GM19043 (cell line): ENCODE measurements at regions not wholly inside any gene's neighbourhood (a gene's known extent, or its start where the extent isn't known, plus 50 kb on each side); places are given as distances from the start of the nearest gene placed in this dataset.
"Not testable (repeated sequence)": the region's sequence is repeated elsewhere in the genome, so short reads cannot be mapped to it uniquely, and the experiment has no call there.

Source experiments
- ATAC-seq: cut with Tn5 transposase; IDR thresholded peaks from one replicate; pipeline ENCODE4 v1.9.1; 2021; ENCODE audit warnings: low read depth; ENCODE audit not compliant: unreplicated experiment

DNA sequence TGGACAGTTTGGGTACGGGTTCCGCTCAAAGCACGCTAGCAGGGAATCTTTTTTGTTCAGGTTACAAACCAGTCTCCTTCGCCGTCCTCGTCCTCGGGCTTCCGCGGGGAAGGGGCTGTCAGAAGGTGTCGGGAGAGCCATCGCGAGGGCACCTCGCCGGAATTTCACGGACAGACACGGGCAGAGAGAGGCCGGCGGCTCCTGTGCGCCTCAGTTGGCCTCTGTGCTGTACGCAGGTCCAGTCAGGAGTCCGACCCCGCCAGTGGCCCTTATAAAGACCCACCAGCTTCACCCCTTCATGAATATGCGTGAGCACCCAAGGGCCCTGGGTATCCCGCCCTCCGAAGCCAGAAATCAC, 362.1 kb upstream of the DEFB115 start:
- ATAC-seq: not testable (repeated sequence)

DNA sequence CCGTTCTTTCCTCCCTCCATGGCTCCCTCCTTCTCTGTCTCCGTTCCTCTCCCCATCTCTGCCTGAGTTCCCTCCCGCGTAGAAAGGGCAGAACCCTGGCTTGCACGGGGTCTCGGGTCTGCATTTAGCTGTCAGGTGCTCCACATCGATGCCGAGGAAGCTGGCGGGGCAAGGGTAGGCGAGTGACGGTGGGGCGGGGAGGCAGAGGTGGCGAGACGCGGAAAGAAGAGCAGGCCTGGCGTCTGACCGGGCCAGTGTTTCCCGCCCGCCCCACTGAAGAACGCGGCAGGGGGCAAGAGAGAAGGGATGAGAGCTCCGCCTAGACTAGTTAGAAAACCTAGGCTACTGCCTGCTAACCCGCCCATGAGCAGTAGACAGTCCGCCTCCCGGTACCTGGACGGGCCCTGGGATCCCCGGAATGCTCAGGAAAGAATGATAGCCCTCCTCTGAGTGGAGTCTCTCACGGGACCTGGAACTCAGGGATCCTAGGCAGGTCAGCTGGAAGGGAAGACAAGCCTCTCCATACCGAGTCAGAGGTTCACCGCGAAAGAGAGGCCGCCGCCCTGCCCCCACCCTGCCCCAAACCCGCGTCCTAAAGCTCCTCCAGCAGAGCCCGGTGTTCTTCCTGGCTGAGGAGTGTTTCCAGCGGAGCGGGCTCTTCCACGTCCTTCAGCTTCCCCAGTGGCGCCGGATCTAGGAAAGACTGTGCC, 357.9 kb upstream of the DEFB115 start:
- not testable (repeated sequence) for ATAC-seq

DNA sequence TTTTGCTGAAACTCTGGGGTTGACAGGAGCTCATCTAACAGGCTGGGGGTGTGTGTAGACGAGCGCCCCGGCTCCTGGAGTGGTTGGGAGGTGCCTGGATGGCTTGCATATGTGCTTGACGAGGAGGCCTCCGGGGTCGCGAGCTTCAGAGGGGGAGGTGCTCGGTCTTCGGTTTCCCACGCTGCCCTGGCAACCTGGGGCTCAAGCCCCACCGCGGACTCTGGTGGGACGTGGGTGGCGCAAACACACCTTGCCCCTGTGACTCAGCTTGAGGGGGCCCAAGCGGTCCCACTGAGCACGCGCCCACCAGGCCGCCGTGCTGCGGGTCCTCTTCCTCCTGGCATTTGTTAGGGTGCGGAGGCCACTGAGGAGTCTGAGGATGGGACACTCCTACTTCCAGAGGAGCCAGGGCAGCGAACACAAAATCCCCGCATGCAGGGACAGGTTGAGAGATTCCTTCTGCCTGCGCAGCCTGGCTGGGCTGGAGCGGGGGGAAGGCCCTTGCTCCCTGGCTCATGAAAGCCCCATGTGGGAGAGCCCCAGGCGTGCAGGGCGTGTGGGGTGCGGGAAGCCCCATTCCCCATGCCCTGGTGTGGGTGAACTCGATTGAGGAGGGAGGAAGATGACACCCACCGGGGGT, 357.3 kb upstream of the DEFB115 start:
- not testable (repeated sequence) for ATAC-seq

DNA sequence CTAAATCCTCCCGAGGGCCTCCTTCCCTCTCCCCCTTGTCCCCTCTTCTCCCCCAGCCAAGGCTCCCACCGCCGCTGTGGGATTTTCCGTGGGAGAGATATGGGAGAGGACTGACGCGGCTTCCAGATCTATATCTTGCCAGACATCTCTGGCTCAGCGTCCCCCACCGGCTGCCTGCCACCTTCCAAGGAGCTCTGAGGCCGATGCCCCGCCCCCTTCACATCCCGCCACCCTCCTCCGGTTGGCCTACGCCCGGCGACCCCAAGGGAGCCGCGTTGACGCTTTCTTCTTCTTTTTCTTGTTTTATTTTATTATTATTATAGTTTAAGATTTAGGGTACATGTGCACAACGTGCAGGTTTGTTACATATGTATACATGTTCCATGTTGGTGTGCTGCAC, 352.2 kb upstream of the DEFB115 start:
- ATAC-seq: not testable (repeated sequence)

DNA sequence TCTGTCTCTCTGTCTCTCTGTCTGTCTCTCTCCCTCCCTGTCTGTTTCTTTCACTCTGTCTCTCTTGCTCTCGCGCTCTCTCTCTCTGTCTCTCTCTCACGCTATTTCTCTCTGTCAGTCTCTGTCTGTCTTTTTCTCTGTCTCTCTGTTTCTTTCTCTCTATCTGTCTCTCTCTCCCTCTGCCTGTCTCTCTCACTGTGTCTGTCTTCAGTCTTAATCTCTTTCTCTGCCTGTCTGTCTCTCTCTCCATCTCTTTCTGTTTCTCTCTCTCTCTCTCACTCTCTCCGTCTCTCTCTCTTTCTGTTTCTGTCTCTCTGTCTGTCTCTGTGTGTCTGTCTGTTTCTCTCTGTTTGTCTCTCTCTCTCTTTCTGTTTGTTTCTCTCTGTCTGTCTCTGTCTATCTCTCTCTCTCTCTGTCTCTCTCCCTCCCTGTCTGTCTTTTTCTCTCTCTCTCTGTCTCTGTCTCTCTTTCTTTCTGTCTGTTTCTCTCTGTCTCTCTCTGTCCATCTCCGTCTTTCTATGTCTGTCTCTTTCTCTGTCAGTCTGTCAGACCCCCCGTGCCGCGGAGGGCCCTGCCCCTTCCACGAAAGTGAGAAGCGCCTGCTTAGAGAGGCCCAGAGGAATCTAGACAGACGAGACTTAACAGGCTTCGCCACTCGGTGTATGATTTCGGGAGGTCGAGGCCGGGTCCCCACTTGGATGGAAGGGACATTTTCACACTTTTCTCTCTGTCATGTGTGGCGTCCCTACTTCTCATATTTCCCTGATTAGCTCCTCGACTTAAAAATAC, 346.3 kb upstream of the DEFB115 start:
- no peak for ATAC-seq

DNA sequence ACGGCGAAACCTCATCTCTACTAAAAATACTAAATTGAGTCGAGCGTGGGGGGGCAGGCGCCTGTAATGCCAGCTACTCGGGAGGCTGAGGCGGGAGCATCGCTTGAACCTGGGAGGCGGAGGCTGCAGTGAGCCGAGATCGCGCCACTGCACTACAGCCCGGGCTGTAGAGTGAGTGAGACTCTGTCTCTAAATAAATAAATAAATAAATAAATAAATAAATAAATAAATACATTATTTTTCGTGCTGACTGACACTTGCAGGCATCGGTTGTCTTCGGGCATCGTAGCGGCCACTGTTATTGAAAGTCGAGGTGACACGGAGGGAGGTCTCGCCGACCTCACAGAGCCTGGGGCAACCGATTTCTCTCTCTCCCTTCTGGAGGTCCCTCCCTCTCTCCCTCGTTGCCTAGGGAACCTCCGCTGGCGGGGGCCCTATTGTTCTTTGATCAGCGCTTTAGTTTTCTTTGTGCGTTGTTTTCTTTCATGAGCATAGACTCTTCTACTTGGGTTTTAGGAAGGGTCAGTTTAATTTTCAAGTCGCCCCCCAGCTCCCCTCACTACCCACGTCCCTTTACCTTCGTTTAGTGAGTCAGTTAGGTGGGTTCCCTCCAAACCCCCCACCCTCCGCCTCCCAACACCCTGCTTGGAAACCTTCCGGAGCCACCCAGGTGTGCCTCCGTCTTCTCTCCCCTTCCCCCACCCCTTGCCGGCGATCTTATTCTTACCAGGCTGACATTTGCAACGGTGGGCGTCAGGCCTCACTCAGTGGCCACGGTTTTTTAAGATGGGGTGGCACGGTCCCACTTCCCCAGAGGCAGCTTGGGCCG, 345.4 kb upstream of the DEFB115 start:
- ATAC-seq: not testable (repeated sequence)

DNA sequence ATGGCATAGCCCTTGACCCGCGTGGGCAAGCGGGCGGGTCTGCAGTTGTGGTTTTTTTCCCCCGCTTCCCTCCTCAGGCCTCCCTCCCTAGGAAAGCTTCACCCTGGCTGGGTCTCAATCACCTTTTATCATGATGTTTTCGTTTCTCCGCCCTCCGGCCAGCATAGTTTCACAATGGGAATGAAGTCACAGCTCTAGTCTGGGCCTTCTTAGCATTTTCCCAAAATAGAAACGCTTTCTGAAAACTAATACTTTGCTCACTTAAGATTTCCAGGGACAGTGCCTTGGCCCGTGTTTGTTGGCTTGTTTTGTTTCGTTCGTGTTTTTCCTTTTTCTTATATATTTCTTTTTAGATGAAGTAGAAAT, 344.8 kb upstream of the DEFB115 start:
- not testable (repeated sequence) for ATAC-seq

DNA sequence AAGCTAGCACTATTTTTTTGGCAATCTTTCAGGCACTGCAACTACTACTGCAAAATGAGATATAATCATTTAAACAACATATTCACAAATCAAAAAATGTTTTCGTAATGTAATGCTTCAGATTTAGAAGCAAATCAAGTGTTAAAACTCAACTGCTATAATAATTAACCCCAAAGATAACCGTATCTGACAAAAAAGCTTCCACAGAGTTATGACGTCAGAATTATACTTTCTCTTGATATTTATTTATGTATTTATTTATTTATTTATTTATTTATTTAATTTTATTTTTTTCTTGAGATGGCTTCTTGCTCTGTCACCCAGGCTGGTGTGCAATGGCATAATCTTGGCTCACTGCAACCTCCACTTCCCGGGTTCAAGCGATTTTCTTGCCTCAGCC, 341.1 kb upstream of the DEFB115 start:
- ATAC-seq: not testable (repeated sequence)

DNA sequence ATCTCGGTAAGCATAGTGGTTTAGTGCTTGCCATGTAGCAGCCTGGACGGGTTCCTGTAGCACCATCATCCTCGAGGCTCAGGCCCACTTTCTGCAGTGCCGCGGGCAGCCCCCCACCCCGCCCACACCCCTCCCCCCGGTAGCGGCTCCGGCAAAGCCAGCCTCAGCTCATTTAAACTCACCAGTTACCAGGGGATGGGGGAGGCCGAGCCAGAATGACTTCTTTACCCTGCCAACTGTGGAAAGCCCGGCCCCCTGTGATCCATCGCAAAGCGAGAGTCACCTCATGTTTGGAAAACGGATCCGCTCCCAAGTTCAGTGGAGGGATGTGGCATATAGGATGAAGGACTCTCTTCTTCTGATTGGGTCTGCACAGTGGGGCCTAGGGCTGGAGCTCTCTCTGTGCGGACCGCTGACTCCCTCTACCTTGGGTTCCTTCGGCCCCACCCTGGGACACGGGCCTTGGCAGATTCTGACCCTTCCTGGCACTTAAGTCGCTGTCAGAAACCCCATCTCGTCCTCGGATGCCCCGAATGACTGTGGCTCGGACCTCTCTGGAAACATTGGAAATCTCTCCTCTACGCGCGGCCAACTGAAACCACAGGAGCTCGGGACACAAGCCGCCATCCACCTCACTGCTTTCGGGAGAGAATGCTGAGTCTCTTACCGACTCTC, 337.8 kb upstream of the DEFB115 start:
- ATAC-seq: no peak

DNA sequence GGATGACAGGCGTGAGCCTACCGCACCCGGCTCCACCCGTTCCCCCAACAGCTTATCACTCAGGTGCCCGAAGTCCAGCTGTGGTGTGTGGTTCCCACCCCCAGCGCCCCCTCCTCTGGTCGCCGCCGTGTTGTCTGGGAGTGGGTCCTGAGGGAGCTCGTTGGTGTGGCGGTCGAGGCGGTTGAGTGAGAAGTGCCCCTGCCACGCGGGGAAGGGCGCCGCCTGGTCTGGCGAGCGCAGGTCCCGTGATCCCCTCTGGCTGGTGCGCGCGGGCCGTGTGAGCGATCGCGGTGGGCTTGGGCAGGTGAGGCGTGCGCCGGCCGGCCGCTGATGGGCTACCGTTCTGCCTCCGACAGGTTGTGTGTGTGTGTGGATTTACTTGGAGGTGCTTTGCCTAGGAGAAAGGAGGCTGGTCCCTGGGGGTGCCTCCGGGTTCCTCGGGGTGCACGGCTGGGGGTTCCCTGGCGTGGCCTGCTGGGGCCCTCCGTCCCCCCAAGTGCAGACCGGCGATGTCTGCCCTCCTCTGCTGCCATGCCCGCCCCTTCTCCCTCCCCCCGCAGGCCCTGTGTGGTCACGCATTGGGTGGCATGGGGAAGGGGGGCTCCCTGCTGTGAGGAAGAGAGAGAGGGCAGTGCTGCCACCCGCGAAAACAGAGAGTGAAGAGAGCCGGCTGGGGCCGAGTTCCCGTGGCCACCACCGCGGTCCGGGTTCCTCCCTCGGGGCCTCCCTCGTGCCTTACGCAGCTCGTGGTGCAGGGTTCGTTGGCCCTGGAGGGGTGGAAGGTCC, 336.0 kb upstream of the DEFB115 start:
- no peak for ATAC-seq

DNA sequence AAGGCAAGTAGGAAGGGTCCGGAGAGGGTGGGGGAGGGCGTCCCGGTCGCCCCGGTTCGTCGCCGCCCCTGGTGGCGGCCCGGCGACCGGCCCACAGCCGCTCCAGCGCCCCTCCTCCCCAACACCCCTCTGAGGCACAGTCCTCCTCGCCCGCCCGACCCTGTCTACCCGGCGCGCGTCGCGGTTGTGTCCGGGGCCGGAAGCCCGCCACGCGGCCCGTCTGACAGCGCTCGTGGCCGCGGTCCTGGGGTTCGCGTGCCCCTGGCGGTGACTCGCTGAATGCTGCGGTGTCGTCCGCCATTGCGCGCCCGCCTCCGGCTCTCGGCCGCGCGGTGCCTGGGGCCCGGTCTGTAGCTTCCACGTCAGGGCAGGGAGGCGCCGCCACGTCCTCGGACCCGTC, 335.3 kb upstream of the DEFB115 start:
- ATAC-seq: no peak

DNA sequence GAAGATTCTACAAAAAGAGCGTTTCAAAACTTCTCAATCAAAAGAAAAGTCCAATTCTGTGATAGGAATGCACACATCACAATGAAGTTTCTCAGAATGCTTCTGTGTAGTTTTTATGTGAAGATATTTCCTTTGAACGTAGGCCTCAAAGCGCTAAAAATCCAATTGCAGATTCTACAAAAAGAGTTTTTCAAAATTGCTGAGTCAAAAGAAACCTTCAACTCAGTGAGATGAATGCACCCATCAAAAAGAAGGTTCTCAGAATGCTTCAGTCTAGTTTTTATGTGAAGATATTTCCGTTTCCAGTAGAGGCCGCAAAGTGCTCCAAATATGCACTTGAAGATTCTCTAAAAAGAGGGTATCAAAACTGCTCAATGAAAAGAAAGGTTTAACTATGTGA, 319.7 kb upstream of the DEFB115 start:
- no peak for ATAC-seq

DNA sequence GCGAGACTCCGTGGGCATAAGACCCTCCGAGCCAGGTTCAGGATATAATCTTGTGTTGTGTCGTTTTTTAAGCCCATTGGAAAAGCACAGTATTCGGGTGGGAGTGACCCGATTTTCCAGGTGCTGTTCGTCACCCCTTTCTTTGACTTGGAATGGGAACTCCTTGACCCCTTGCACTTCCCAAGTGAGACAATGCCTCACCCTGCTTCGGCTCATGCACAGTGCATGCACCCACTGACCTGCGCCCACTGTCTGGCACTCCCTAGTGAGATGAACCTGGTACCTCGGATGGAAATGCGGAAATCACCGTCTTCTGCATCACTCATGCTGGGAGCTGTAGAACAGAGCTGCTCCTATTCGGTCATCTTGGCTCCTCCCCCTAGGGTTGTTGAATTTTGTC, 307.7 kb upstream of the DEFB115 start:
- ATAC-seq: no peak

DNA sequence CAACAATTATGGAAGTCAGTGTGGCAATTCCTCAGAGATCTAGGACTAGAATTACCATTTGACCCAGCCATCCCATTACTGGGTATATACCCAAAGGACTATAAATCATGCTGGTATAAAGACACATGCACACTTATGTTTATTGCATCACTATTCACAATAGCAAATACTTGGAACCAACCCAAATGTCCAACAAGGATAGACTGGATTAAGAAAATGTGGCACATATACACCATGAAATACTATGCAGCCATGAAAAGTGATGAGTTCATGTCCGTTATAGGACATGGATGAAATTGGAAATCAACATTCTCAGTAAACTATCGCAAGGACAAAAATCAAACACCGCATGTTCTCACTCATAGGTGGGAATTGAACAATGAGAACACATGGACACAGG, 306.4 kb upstream of the DEFB115 start:
- ATAC-seq: not testable (repeated sequence)

DNA sequence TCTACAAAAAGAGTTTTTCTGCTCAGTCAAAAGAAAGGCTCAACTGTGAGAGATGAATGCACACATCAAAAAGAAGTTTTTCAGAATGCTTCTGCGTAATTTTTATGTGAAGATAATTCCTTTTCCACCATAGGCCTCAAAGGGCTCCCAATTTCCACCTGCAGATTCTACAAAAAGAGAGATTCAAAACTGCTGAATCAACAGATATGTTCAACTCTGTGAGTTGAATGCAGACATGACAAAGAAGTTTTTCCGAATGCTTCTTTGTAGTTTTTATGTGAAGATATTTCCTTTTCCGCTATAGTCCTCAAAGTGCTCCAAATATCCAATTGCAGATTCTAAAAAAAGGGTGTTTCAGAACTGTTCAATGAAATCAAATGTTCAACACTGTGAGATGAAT, 300.8 kb upstream of the DEFB115 start:
- ATAC-seq: not testable (repeated sequence)

DNA sequence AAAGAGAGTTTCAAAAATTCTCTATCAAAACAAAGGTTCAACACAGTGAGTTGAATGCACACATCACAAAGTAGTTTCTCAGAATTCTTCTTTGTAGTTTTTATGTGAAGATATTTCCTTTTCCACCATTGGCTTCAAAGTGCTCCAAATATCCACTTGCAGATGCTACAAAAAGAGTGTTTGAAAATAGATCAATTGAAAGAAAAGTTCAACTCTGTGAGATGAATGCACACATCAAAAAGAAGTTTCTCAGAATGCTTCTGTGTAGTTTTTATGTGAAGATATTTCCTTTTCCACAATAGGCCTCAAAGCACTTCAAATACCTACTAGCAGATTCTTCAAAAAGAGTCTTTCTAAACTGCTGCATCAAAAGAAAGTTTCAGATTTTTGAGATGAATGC, 298.3 kb upstream of the DEFB115 start:
- not testable (repeated sequence) for ATAC-seq

DNA sequence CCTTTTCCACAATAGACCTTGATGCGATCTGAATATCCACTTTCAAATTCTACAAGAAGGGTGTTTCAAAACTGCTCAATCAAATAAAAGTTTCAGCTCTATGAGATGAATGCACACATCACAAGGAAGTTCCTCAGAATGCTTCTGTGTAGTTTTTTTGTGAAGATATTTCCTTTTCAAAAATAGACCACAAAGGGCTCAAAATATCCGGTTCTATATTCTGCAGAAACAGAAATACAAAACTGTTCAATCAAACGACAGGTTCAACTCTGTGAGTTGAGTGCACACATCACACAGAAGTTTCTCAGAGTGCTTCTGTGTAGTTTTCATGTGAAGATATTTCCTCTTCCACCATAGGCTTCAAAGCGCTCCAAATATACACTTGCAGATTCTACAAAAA, 293.9 kb upstream of the DEFB115 start:
- no peak for ATAC-seq

DNA sequence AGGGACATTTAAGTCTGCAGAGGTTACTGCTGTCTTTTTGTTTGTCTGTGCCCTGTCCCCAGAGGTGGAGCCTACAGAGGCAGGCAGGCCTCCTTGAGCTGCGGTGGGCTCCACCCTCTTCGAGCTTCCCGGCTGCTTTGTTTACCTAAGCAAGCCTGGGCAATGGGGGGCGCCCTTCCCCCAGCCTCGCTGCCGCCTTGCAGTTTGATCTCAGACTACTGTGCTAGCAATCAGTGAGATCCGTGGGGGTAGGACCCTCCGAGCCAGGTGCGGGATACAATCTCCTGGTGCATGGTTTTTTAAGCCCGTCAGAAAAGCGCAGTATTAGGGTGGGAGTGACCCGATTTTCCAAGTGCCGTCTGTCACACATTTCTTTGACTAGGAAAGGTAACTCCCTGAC, 281.6 kb upstream of the DEFB115 start:
- ATAC-seq: not testable (repeated sequence)

DNA sequence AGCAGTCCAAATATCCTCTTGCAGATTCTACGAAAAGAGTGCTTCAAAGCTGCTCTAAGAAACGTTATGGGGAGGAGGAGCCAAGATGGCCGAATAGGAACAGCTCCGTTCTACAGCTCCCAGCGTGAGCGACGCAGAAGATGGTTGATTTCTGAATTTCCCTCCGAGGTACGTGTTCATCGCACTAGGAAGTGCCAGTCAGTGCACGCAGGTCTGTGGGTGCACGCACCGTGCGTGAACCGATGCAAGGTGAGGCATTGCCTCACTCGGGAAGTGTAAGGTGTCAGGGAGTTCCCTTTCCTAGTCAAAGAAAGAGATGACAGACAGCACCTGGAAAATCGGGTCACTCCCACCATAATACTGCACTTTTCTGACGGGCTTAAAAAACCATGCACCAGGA, 272.1 kb upstream of the DEFB115 start:
- ATAC-seq: no peak
